IMR-90 (cell line): ENCODE measurements at regions not wholly inside any gene's neighbourhood (a gene's known extent, or its start where the extent isn't known, plus 50 kb on each side); places are given as distances from the start of the nearest gene placed in this dataset.

Experiments used
- ATAC-seq: fragments of 200-7000 bp; cut with Tn5 transposase; 2 replicates; pipeline ENCODE4 v1.9.1; 2020; ENCODE audit warnings: low read depth, mild to moderate bottlenecking, moderate library complexity
- BruUV-seq: library from RNA; stranded (reverse); fragments of 400-500 nt; replicated peaks from 2 replicates; lab custom pipeline; 2021; lab: Mats Ljungman, UMichigan
- CTCF ChIA-PET: fragments of 300-600 bp; formaldehyde crosslinking; extraction: SDS; loops from one replicate; lab custom pipeline; 2021; ENCODE audit warnings: antibody characterized with exemption; lab: Yijun Ruan, JAX
- POLR2A ChIA-PET: fragments of 300-600 bp; sonication (Branson Sonifier 250); formaldehyde crosslinking; loops from one replicate; lab custom pipeline; 2022; ENCODE audit warnings: antibody characterized with exemption; ENCODE audit not compliant: unreplicated experiment; lab: Charles Lee
- DNase-seq: peaks from one replicate; pipeline ENCODE4 v3.0.0; 2013
- H2AFZ ChIP-seq: replicated peaks from 2 replicates; pipeline ENCODE3; 2013; ENCODE audit warnings: low read length, mild to moderate bottlenecking; ENCODE audit not compliant: poor library complexity
- H2AK5ac ChIP-seq: 2 replicates; pipeline ENCODE4 v1.6.1; 2013; ENCODE audit warnings: low read depth, low read length, inconsistent platforms
- H2AK9ac ChIP-seq: replicated peaks from 2 replicates; pipeline ENCODE3; 2013; ENCODE audit warnings: mild to moderate bottlenecking, low read depth, low read length, moderate library complexity; ENCODE audit not compliant: poor library complexity
- H2BK120ac ChIP-seq: 2 replicates; pipeline ENCODE4 v1.6.1; 2013; ENCODE audit warnings: low read depth, low read length, inconsistent platforms
- H2BK15ac ChIP-seq: 3 replicates; pipeline ENCODE4 v1.6.1; 2013; ENCODE audit warnings: low read depth, low read length, inconsistent platforms
- H2BK20ac ChIP-seq: 2 replicates; pipeline ENCODE4 v1.6.1; 2013; ENCODE audit warnings: low read depth, mild to moderate bottlenecking, inconsistent platforms, low read length, moderate library complexity
- H2BK5ac ChIP-seq: 2 replicates; pipeline ENCODE4 v1.6.1; 2013; ENCODE audit warnings: mild to moderate bottlenecking, low read depth, low read length, inconsistent platforms; ENCODE audit not compliant: poor library complexity, severe bottlenecking
- H3K14ac ChIP-seq: replicated peaks from 2 replicates; pipeline ENCODE4 v1.6.1; 2013; ENCODE audit warnings: low read depth, low read length, inconsistent platforms
- H3K18ac ChIP-seq: 2 replicates; pipeline ENCODE4 v1.6.1; 2013; ENCODE audit warnings: low read depth, low read length, control low read depth
- H3K23ac ChIP-seq: 2 replicates; pipeline ENCODE4 v1.6.1; 2013; ENCODE audit warnings: low read depth, low read length, inconsistent platforms
- H3K27ac ChIP-seq: 2 replicates; pipeline ENCODE4 v1.5.1; 2013; ENCODE audit warnings: mild to moderate bottlenecking, control low read depth, low read length; ENCODE audit not compliant: insufficient read depth
- H3K27me3 ChIP-seq: 2 replicates; pipeline ENCODE4 v1.6.1; 2013; ENCODE audit warnings: low read length; ENCODE audit not compliant: control insufficient read depth, insufficient read depth
- H3K36me3 ChIP-seq: 2 replicates; pipeline ENCODE4 v1.6.1; 2013; ENCODE audit warnings: low read length, mixed read lengths; ENCODE audit not compliant: control insufficient read depth, insufficient read depth
- H3K4ac ChIP-seq: 2 replicates; pipeline ENCODE4 v1.6.1; 2013; ENCODE audit warnings: low read depth, low read length, inconsistent platforms
- H3K4me1 ChIP-seq: 2 replicates; pipeline ENCODE4 v1.6.1; 2013; ENCODE audit warnings: low read length, mixed read lengths; ENCODE audit not compliant: control insufficient read depth, insufficient read depth
- H3K4me2 ChIP-seq: 2 replicates; pipeline ENCODE4 v1.6.1; 2013; ENCODE audit warnings: low read depth, mild to moderate bottlenecking, control low read depth, low read length, moderate library complexity
- H3K4me3 ChIP-seq: 2 replicates; pipeline ENCODE4 v1.5.1; 2013; ENCODE audit warnings: low read depth, mild to moderate bottlenecking, control low read depth, low read length, moderate library complexity; ENCODE audit not compliant: insufficient read depth
- H3K56ac ChIP-seq: 2 replicates; pipeline ENCODE4 v1.6.1; 2013; ENCODE audit warnings: low read length, inconsistent platforms; ENCODE audit not compliant: insufficient read depth; ENCODE audit errors: extremely low read depth
- H3K79me1 ChIP-seq, 2 experiments: 2 replicates each; pipeline ENCODE4 v1.6.1; 2013; ENCODE audit warnings: low read length in 2 of 2, inconsistent platforms in 1 of 2, low read depth in 1 of 2
- H3K9ac ChIP-seq: 2 replicates; pipeline ENCODE4 v1.6.1; 2013; ENCODE audit warnings: low read depth, low read length, control low read depth
- H3K9me1 ChIP-seq: 2 replicates; pipeline ENCODE4 v1.6.1; 2013; ENCODE audit warnings: low read length, inconsistent platforms; ENCODE audit not compliant: insufficient read depth
- H3K9me3 ChIP-seq: 2 replicates; pipeline ENCODE4 v1.6.1; 2013; ENCODE audit warnings: low read length; ENCODE audit not compliant: control insufficient read depth, insufficient read depth
- H4K20me1 ChIP-seq: 2 replicates; pipeline ENCODE4 v1.6.1; 2013; ENCODE audit warnings: low read length, inconsistent platforms; ENCODE audit not compliant: insufficient read depth
- H4K5ac ChIP-seq: 2 replicates; pipeline ENCODE4 v1.6.1; 2013; ENCODE audit warnings: mild to moderate bottlenecking, low read depth, low read length, control low read depth
- H4K8ac ChIP-seq, 2 experiments: 2 replicates each; pipeline ENCODE4 v1.6.1; 2013; ENCODE audit warnings: low read depth in 2 of 2, low read length in 2 of 2, control low read depth in 1 of 2, inconsistent platforms in 1 of 2
- H4K91ac ChIP-seq: 2 replicates; pipeline ENCODE4 v1.6.1; 2013; ENCODE audit warnings: low read depth, low read length, inconsistent platforms; ENCODE audit not compliant: insufficient read depth
- BHLHE40 ChIP-seq: fragments of 150-350 bp; IDR thresholded peaks from 2 replicates; pipeline ENCODE4 v1.6.1; 2016; ENCODE audit warnings: mild to moderate bottlenecking, low read depth, low read length
- CHD1 ChIP-seq: IDR thresholded peaks from 2 replicates; pipeline ENCODE4 v1.6.1; 2012; ENCODE audit warnings: low read depth, low read length, improper control_type of control experiment
- FOS ChIP-seq: fragments of 150-350 bp; IDR thresholded peaks from 2 replicates; pipeline ENCODE4 v1.6.1; 2016; ENCODE audit warnings: low read depth, low read length
- MAFK ChIP-seq: IDR thresholded peaks from 2 replicates; pipeline ENCODE4 v1.6.1; 2012; ENCODE audit warnings: low read depth, low read length, improper control_type of control experiment
- MXI1 ChIP-seq: IDR thresholded peaks from 2 replicates; pipeline ENCODE4 v1.6.1; 2012; ENCODE audit warnings: low read depth, mild to moderate bottlenecking, low read length, moderate library complexity, borderline replicate concordance
- POLR2A ChIP-seq: IDR thresholded peaks from 2 replicates; pipeline ENCODE4 v1.6.1; 2012; ENCODE audit warnings: mild to moderate bottlenecking, low read depth, low read length
- SMC3 ChIP-seq: fragments of 150-350 bp; IDR thresholded peaks from 2 replicates; pipeline ENCODE4 v1.6.1; 2016; ENCODE audit warnings: low read depth, mild to moderate bottlenecking, antibody characterized with exemption, low read length, moderate library complexity
- WGBS, 2 experiments: methylation state at CpG; one replicate each; pipeline versions ENCODE4 v1.1.5 to v1.1.7; 2013; ENCODE audit warnings: missing lambda C conversion rate in 2 of 2; ENCODE audit not compliant: insufficient read length in 1 of 2; ENCODE audit errors: extremely low coverage in 2 of 2; 5-methylcytosine and 5-hydroxymethylcytosine counted together
- dilution Hi-C: fragments of 300-500 bp; cut with HindIII; formaldehyde crosslinking; loops from one replicate; pipeline ENCODE4 v1.14.3; 2018; ENCODE audit warnings: low sequenced_read_pairs; ENCODE audit not compliant: unreplicated experiment
- in situ Hi-C: fragments of 300-500 bp; cut with MboI; formaldehyde crosslinking; loops from 3 replicates; pipeline ENCODE4 v1.14.3; 2019; ENCODE audit warnings: low sequenced_read_pairs, inconsistent platforms, mixed read lengths
- intact Hi-C: fragments of 100-400 bp; cut with micrococcal nuclease; formaldehyde crosslinking; loops from 2 replicates; pipeline ENCODE4 v1.10.0; 2022

- H2BK15ac ChIP-seq = no peak overlapping the region
- H3K56ac ChIP-seq = no peak overlapping the region
- H3K27ac ChIP-seq = no peak overlapping the region
- H3K4me3 ChIP-seq = no peak overlapping the region
- no peaks in the 10 kb centered on the region for H3K27me3 ChIP-seq
- no peak overlapping the region for H2AK9ac ChIP-seq
- H4K20me1 ChIP-seq = no peaks in the 10 kb centered on the region
- no peaks in the 10 kb centered on the region for H3K4me1 ChIP-seq
- dilution Hi-C loops = no loop called here
- H3K18ac ChIP-seq = no peak overlapping the region
- no peak for TF ChIP-seq POLR2A
- TF ChIP-seq SMC3 = no peak
- no peak for TF ChIP-seq MAFK
- no peak for TF ChIP-seq CHD1
- no peak for TF ChIP-seq BHLHE40
- no peak for TF ChIP-seq MXI1
- no peak for TF ChIP-seq FOS
- ChIA-PET POLR2A (no interaction called here), CTCF (no interaction called here)
- no peak overlapping the region for H4K91ac ChIP-seq
- H3K36me3 ChIP-seq = no peaks in the 10 kb centered on the region
- H4K5ac ChIP-seq = no peak overlapping the region
- BruUV-seq = no TSS peak
- no peaks in the 10 kb centered on the region for H3K9me1 ChIP-seq
- no peak overlapping the region for H2BK20ac ChIP-seq
- H3K4me2 ChIP-seq = no peak overlapping the region
- no peak overlapping the region for H3K9ac ChIP-seq
- in situ Hi-C loops = no loop called here
- DNase-seq = no peak
- H4K8ac ChIP-seq = no peak overlapping the region
- no peak overlapping the region for H2AFZ ChIP-seq
- H3K79me1 ChIP-seq = no peaks in the 10 kb centered on the region
- no peak overlapping the region for H2BK5ac ChIP-seq
- H3K14ac ChIP-seq = no peak overlapping the region
- no peak overlapping the region for H2AK5ac ChIP-seq
- WGBS, 2 experiments = no CpG with 5 or more reads among the region's 3 CpGs
- no peak overlapping the region for H3K23ac ChIP-seq
- no peak overlapping the region for H2BK120ac ChIP-seq
- no peak overlapping the region for H3K4ac ChIP-seq
- intact Hi-C loops = no loop called here
- no peak for ATAC-seq
- no peaks in the 10 kb centered on the region for H3K9me3 ChIP-seq
These were observed 137.2 kb upstream of the CXCR4 start for GRCh38 chr2:136255127-136255526.
